H1 (cell line): ENCODE measurements at regions not wholly inside any gene's neighbourhood (a gene's known extent, or its start where the extent isn't known, plus 50 kb on each side); places are given as distances from the start of the nearest gene placed in this dataset.

Experiments used
- CTCF ChIA-PET: fragments of 300-600 bp; sonication (Branson Sonifier 250); formaldehyde crosslinking; loops from one replicate; lab custom pipeline; 2021; ENCODE audit not compliant: partially characterized antibody; lab: Charles Lee
- POLR2A ChIA-PET: fragments of 300-600 bp; sonication (Branson Sonifier 250); formaldehyde crosslinking; loops from one replicate; lab custom pipeline; 2021; ENCODE audit warnings: inconsistent platforms; ENCODE audit not compliant: partially characterized antibody; lab: Charles Lee
- DNase-seq, 2 experiments: peaks; one replicate each; pipeline versions ENCODE4 v3.0.0 to v3.0.0-alpha.2; 2010 to 2022; ENCODE audit warnings: low spot score in 2 of 2, low read depth in 1 of 2, mixed read lengths in 1 of 2
- FAIRE-seq: peaks from 2 replicates; lab custom pipeline; 2011; peaks lifted over from hg19 to GRCh38; lab: Jason Lieb, UNC
- H2AFZ ChIP-seq: 2 replicates; pipeline ENCODE4 v1.8.1; 2012; ENCODE audit warnings: low read length, inconsistent platforms
- H2AK5ac ChIP-seq: 2 replicates; pipeline ENCODE4 v1.6.1; 2013; ENCODE audit warnings: low read depth, low read length
- H2BK120ac ChIP-seq: replicated peaks from 2 replicates; pipeline ENCODE3; 2013; ENCODE audit warnings: low read depth, low read length, inconsistent platforms
- H2BK12ac ChIP-seq: 2 replicates; pipeline ENCODE4 v1.6.1; 2013; ENCODE audit warnings: low read depth, low read length
- H2BK15ac ChIP-seq: 2 replicates; pipeline ENCODE4 v1.6.1; 2013; ENCODE audit warnings: low read length
- H2BK20ac ChIP-seq: 2 replicates; pipeline ENCODE4 v1.6.1; 2013; ENCODE audit warnings: low read length
- H2BK5ac ChIP-seq: 2 replicates; pipeline ENCODE4 v1.6.1; 2013; ENCODE audit warnings: low read depth, low read length
- H3K14ac ChIP-seq: 2 replicates; pipeline ENCODE4 v1.6.1; 2013; ENCODE audit warnings: inconsistent platforms; ENCODE audit not compliant: insufficient read length
- H3K18ac ChIP-seq: 2 replicates; pipeline ENCODE4 v1.6.1; 2013; ENCODE audit warnings: low read length; ENCODE audit errors: extremely low read depth
- H3K23ac ChIP-seq: 2 replicates; pipeline ENCODE4 v1.6.1; 2013; ENCODE audit warnings: inconsistent platforms; ENCODE audit not compliant: insufficient read length
- H3K23me2 ChIP-seq: 2 replicates; pipeline ENCODE4 v1.6.1; 2013; ENCODE audit warnings: low read depth, low read length
- H3K27ac ChIP-seq: 2 replicates; pipeline ENCODE4 v1.6.1; 2011; ENCODE audit warnings: low read depth, low read length, inconsistent platforms
- H3K27me3 ChIP-seq, 4 experiments: replicated peaks in 1 of 4; 1 replicate in 1 of 4; 2 replicates in 3 of 4; pipeline versions ENCODE4 v1.6.1 to v1.8.1; 2011 to 2013; ENCODE audit warnings: low read length in 3 of 4, mild to moderate bottlenecking in 3 of 4, inconsistent platforms in 2 of 4, mixed read lengths in 2 of 4, moderate library complexity in 1 of 4; ENCODE audit not compliant: control insufficient read depth in 3 of 4, insufficient read depth in 3 of 4; ENCODE audit errors: extremely low read depth in 1 of 4
- H3K36me3 ChIP-seq, 4 experiments: 2 replicates each; pipeline versions ENCODE4 v1.6.1 to v1.8.1; 2011 to 2013; ENCODE audit warnings: mild to moderate bottlenecking in 4 of 4, low read length in 3 of 4, moderate library complexity in 2 of 4, control low read depth in 1 of 4, inconsistent platforms in 1 of 4; ENCODE audit not compliant: insufficient read depth in 4 of 4, control insufficient read depth in 2 of 4
- H3K4ac ChIP-seq: replicated peaks from 2 replicates; pipeline ENCODE3; 2013; ENCODE audit warnings: low read length, low read depth, mixed read lengths, inconsistent platforms; ENCODE audit not compliant: insufficient read length
- H3K4me1 ChIP-seq, 4 experiments: replicated peaks in 1 of 4; 1 replicate in 1 of 4; 2 replicates in 3 of 4; pipeline versions ENCODE4 v1.6.1 to v1.8.1; 2011 to 2013; ENCODE audit warnings: low read length in 3 of 4, inconsistent platforms in 2 of 4, mixed read lengths in 1 of 4; ENCODE audit not compliant: insufficient read depth in 4 of 4, control insufficient read depth in 3 of 4
- H3K4me2 ChIP-seq, 2 experiments: 2 replicates each; pipeline versions ENCODE4 v1.6.1 to v1.8.1; 2011 to 2013; ENCODE audit warnings: low read depth in 2 of 2, low read length in 2 of 2, control low read depth in 1 of 2, inconsistent platforms in 1 of 2, mild to moderate bottlenecking in 1 of 2; ENCODE audit not compliant: insufficient read depth in 1 of 2
- H3K4me3 ChIP-seq, 4 experiments: fragments of 200-600, 300-600 bp in 1 of 4; sonication (generic), shearing (Covaris generic), sonication (Bioruptor Twin) in 1 of 4; 2 replicates each; pipeline versions ENCODE4 v1.5.1 to v1.8.1; 2011 to 2016; ENCODE audit warnings: low read length in 4 of 4, low read depth in 3 of 4, control low read depth in 2 of 4, inconsistent platforms in 2 of 4, mild to moderate bottlenecking in 2 of 4, mixed read lengths in 1 of 4, moderate library complexity in 1 of 4; ENCODE audit not compliant: insufficient read depth in 2 of 4; ENCODE audit errors: extremely low read depth in 1 of 4
- H3K56ac ChIP-seq: replicated peaks from 2 replicates; pipeline ENCODE3; 2013; ENCODE audit warnings: low read depth, mild to moderate bottlenecking, mixed read lengths, low read length, inconsistent platforms; ENCODE audit not compliant: insufficient read length
- H3K79me1 ChIP-seq: 2 replicates; pipeline ENCODE4 v1.6.1; 2013; ENCODE audit warnings: low read depth, low read length, control low read depth
- H3K79me2 ChIP-seq, 2 experiments: 2 replicates each; pipeline versions ENCODE4 v1.6.1 to v1.8.1; 2012 to 2013; ENCODE audit warnings: low read length in 2 of 2, mild to moderate bottlenecking in 2 of 2, inconsistent platforms in 1 of 2; ENCODE audit not compliant: insufficient read depth in 2 of 2, control insufficient read depth in 1 of 2
- H3K9ac ChIP-seq, 4 experiments: replicated peaks in 1 of 4; 1 replicate in 1 of 4; 2 replicates in 3 of 4; pipeline versions ENCODE4 v1.6.1 to v1.8.1; 2011 to 2013; ENCODE audit warnings: low read depth in 3 of 4, low read length in 3 of 4, control low read depth in 2 of 4, mild to moderate bottlenecking in 2 of 4, moderate library complexity in 2 of 4, inconsistent platforms in 1 of 4; ENCODE audit errors: extremely low read depth in 1 of 4
- H3K9me3 ChIP-seq, 2 experiments: 2 replicates each; pipeline versions ENCODE4 v1.6.1 to v1.8.1; 2012 to 2013; ENCODE audit warnings: mild to moderate bottlenecking in 2 of 2, moderate library complexity in 2 of 2, control low read depth in 1 of 2, inconsistent platforms in 1 of 2, low read depth in 1 of 2, low read length in 1 of 2, mixed read lengths in 1 of 2; ENCODE audit not compliant: insufficient read depth in 2 of 2
- H4K20me1 ChIP-seq, 2 experiments: replicated peaks in 1 of 2; 2 replicates each; pipeline versions ENCODE3 to v1.8.1; 2011 to 2013; ENCODE audit warnings: inconsistent platforms in 2 of 2, low read length in 2 of 2, mild to moderate bottlenecking in 1 of 2; ENCODE audit not compliant: insufficient read depth in 2 of 2, control insufficient read depth in 1 of 2
- H4K5ac ChIP-seq: 2 replicates; pipeline ENCODE4 v1.6.1; 2013; ENCODE audit warnings: low read length, low read depth, mixed read lengths, inconsistent platforms; ENCODE audit not compliant: insufficient read length
- H4K8ac ChIP-seq: 2 replicates; pipeline ENCODE4 v1.8.0; 2013; ENCODE audit warnings: mild to moderate bottlenecking, moderate library complexity, low read length, inconsistent platforms; ENCODE audit not compliant: insufficient read depth; ENCODE audit errors: extremely low read depth
- H4K91ac ChIP-seq: replicated peaks from 2 replicates; pipeline ENCODE3; 2013; ENCODE audit warnings: low read length, mixed read lengths, inconsistent platforms; ENCODE audit not compliant: insufficient read length
- CREB1 ChIP-seq: IDR thresholded peaks from 2 replicates; pipeline ENCODE4 v1.6.1; 2012; ENCODE audit warnings: inconsistent platforms
- EGR1 ChIP-seq: IDR thresholded peaks from 2 replicates; pipeline ENCODE4 v1.6.1; 2011; ENCODE audit warnings: low read depth, low read length, borderline replicate concordance
- GTF2F1 ChIP-seq: IDR thresholded peaks from 2 replicates; pipeline ENCODE4 v1.6.1; 2012; ENCODE audit warnings: low read depth, low read length, improper control_type of control experiment, borderline replicate concordance
- MAFK ChIP-seq: IDR thresholded peaks from 2 replicates; pipeline ENCODE4 v1.6.1; 2012; ENCODE audit warnings: low read depth, mild to moderate bottlenecking, improper control_type of control experiment, low read length
- NANOG ChIP-seq: IDR thresholded peaks from 2 replicates; pipeline ENCODE4 v1.6.1; 2011; ENCODE audit warnings: low read length, low read depth, mild to moderate bottlenecking, inconsistent platforms; ENCODE audit not compliant: insufficient read depth, poor library complexity, severe bottlenecking
- NRF1 ChIP-seq: IDR thresholded peaks from 2 replicates; pipeline ENCODE4 v1.6.1; 2011; ENCODE audit warnings: mild to moderate bottlenecking, low read depth, low read length, improper control_type of control experiment
- RNF2 ChIP-seq: fragments of 200-900, 300-1000 bp; sonication (generic); IDR thresholded peaks from 2 replicates; pipeline ENCODE4 v1.7.1; 2016; ENCODE audit warnings: borderline replicate concordance, low read depth, mild to moderate bottlenecking, antibody characterized with exemption, low read length; ENCODE audit not compliant: poor library complexity, severe bottlenecking; ENCODE audit errors: missing control alignments
- SIRT6 ChIP-seq: IDR thresholded peaks from one replicate; pipeline ENCODE4 v1.7.1; 2012; ENCODE audit warnings: low read length, inconsistent platforms
- SP2 ChIP-seq: IDR thresholded peaks from 2 replicates; pipeline ENCODE4 v1.6.1; 2012; ENCODE audit warnings: mild to moderate bottlenecking, low read length, inconsistent platforms
- TBP ChIP-seq: IDR thresholded peaks from 2 replicates; pipeline ENCODE4 v1.6.1; 2011; ENCODE audit warnings: low read depth, low read length, improper control_type of control experiment
- WGBS, 2 experiments: shearing (Covaris generic) in 1 of 2; methylation state at CpG; one replicate each; pipeline versions ENCODE4 v1.1.6 to v1.1.7; 2013 to 2015; ENCODE audit warnings: low lambda C conversion rate in 2 of 2, mixed read lengths in 2 of 2, inconsistent platforms in 1 of 2, low coverage in 1 of 2, missing lambda C conversion rate in 1 of 2; ENCODE audit not compliant: insufficient replicate concordance in 2 of 2, insufficient coverage in 1 of 2, insufficient read length in 1 of 2; ENCODE audit errors: extremely low coverage in 1 of 2, missing lambda C conversion rate in 1 of 2; 5-methylcytosine and 5-hydroxymethylcytosine counted together
- TF ChIP-seq, protein P1 (sequence below): IDR thresholded peaks from 2 replicates; pipeline ENCODE4 v1.6.1; 2012; ENCODE audit warnings: inconsistent platforms

DNA sequence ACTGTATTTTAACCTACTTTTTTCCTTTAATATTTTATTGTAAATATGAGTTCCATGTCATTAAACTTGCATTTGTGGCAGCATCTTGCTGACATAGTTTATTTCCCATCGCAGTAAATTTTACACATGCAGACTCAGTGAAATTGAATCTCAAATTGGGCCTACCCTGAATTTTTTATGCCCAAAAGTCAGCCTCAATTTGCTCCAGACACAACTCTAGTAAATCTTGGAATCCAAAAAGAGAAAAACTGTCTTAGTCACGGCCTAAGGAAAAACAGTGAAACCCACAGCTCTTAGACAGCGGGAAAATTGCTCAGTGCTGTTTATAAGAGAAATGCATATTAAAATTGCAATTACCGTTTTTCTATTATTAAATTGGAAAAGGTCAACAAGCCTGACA, 85.3 kb upstream of the PCSK2 start:
- H3K79me1 ChIP-seq = no peaks in the 10 kb centered on the region
- H4K5ac ChIP-seq = no peak overlapping the region
- H3K4me3 ChIP-seq = no peak overlapping the region
- H3K9me3 ChIP-seq = no peaks in the 10 kb centered on the region
- no peak overlapping the region for H3K14ac ChIP-seq
- TF ChIP-seq GTF2F1 (no peak), TBP (no peak), SP2 (no peak), EGR1 (no peak), NRF1 (no peak), RNF2 (no peak), NANOG (no peak), CREB1 (no peak), MAFK (no peak), SIRT6 (no peak)
- TF ChIP-seq, protein P1, sequence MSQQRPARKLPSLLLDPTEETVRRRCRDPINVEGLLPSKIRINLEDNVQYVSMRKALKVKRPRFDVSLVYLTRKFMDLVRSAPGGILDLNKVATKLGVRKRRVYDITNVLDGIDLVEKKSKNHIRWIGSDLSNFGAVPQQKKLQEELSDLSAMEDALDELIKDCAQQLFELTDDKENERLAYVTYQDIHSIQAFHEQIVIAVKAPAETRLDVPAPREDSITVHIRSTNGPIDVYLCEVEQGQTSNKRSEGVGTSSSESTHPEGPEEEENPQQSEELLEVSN = no peak
- no peak overlapping the region for H2AK5ac ChIP-seq
- H2BK15ac ChIP-seq = no peak overlapping the region
- H3K23me2 ChIP-seq = no peaks in the 10 kb centered on the region
- 87% methylated on average over 4 of the region's 4 CpGs; no CpG with 5 or more reads in 1 of the 2 experiments for WGBS, 2 experiments
- H4K20me1 ChIP-seq = no peaks in the 10 kb centered on the region
- CTCF ChIA-PET = interaction anchor here (0.5 to 1.2 kb wide), 3 partner anchors 12 to 320 kb away, joined by 3 read pairs; no protein-coding TSS in a partner anchor
- H3K56ac ChIP-seq = no peak overlapping the region
- no peaks in the 10 kb centered on the region for H3K27me3 ChIP-seq
- no peak overlapping the region for H3K27ac ChIP-seq
- H3K18ac ChIP-seq = no peak overlapping the region
- no peak overlapping the region for H2BK12ac ChIP-seq
- H3K79me2 ChIP-seq = no peaks in the 10 kb centered on the region
- no peaks in the 10 kb centered on the region for H3K36me3 ChIP-seq
- no peak overlapping the region for H4K91ac ChIP-seq
- no peak overlapping the region for H2AFZ ChIP-seq
- DNase-seq (no peak), FAIRE-seq (no peak)
- no peak overlapping the region for H2BK120ac ChIP-seq
- no peak overlapping the region for H3K9ac ChIP-seq
- H3K4me1 ChIP-seq = no peaks in the 10 kb centered on the region
- no peak overlapping the region for H3K4me2 ChIP-seq
- POLR2A ChIA-PET = no interaction called here
- no peak overlapping the region for H3K23ac ChIP-seq
- H3K4ac ChIP-seq = no peak overlapping the region
- no peak overlapping the region for H2BK20ac ChIP-seq
- no peak overlapping the region for H4K8ac ChIP-seq
- H2BK5ac ChIP-seq = no peak overlapping the region
